Stomach (tissue), 4 donors: ENCODE measurements at regions not wholly inside any gene's neighbourhood (a gene's known extent, or its start where the extent isn't known, plus 50 kb on each side); places are given as distances from the start of the nearest gene placed in this dataset.

Experiments used
- EP300 ChIP-seq: sonication (generic); formaldehyde crosslinking; IDR thresholded peaks from one replicate; pipeline ENCODE4 v1.6.1; 2017; ENCODE audit warnings: antibody characterized with exemption
- POLR2AphosphoS5 ChIP-seq, 3 donors: sonication (generic); formaldehyde crosslinking; IDR thresholded peaks; one replicate each; pipeline ENCODE4 v1.6.1; 2016; ENCODE audit warnings: antibody characterized with exemption in 3 of 3

GRCh38 chr5:166281433-166281832 lies 2010.0 kb upstream of the WWC1 start:
- TF ChIP-seq EP300 (no peak), POLR2AphosphoS5 (IDR thresholded peaks at IDR 0.05) (no peak)
